HUES64 (cell line): ENCODE measurements at regions not wholly inside any gene's neighbourhood (a gene's known extent, or its start where the extent isn't known, plus 50 kb on each side); places are given as distances from the start of the nearest gene placed in this dataset.
"Not testable (repeated sequence)": the region's sequence is repeated elsewhere in the genome, so short reads cannot be mapped to it uniquely, and the experiment has no call there.

Experiments
- H3K27ac ChIP-seq: 2 replicates; pipeline ENCODE4 v1.7.0; 2013; ENCODE audit warnings: low read depth, low read length, inconsistent platforms
- H3K27me3 ChIP-seq: 2 replicates; pipeline ENCODE4 v1.6.1; 2013; ENCODE audit warnings: mild to moderate bottlenecking, low read length; ENCODE audit not compliant: insufficient read depth
- H3K36me3 ChIP-seq: 2 replicates; pipeline ENCODE4 v1.6.1; 2013; ENCODE audit warnings: mild to moderate bottlenecking, low read length; ENCODE audit not compliant: insufficient read depth
- H3K4me1 ChIP-seq: 2 replicates; pipeline ENCODE4 v1.6.1; 2013; ENCODE audit warnings: mild to moderate bottlenecking, low read length, moderate library complexity; ENCODE audit not compliant: insufficient read depth
- H3K4me3 ChIP-seq: 2 replicates; pipeline ENCODE4 v1.5.1; 2013; ENCODE audit warnings: mild to moderate bottlenecking, low read length, moderate library complexity
- H3K9ac ChIP-seq: 2 replicates; pipeline ENCODE4 v1.6.1; 2013; ENCODE audit warnings: mild to moderate bottlenecking, low read depth, low read length
- H3K9me3 ChIP-seq: 2 replicates; pipeline ENCODE4 v1.6.1; 2013; ENCODE audit warnings: low read depth, low read length; ENCODE audit not compliant: insufficient read depth
- WGBS: fragments of 150-250, 120-280 bp; methylation state at CpG from one replicate; pipeline ENCODE4 v1.1.7; 2013; ENCODE audit warnings: missing lambda C conversion rate; 5-methylcytosine and 5-hydroxymethylcytosine counted together

DNA sequence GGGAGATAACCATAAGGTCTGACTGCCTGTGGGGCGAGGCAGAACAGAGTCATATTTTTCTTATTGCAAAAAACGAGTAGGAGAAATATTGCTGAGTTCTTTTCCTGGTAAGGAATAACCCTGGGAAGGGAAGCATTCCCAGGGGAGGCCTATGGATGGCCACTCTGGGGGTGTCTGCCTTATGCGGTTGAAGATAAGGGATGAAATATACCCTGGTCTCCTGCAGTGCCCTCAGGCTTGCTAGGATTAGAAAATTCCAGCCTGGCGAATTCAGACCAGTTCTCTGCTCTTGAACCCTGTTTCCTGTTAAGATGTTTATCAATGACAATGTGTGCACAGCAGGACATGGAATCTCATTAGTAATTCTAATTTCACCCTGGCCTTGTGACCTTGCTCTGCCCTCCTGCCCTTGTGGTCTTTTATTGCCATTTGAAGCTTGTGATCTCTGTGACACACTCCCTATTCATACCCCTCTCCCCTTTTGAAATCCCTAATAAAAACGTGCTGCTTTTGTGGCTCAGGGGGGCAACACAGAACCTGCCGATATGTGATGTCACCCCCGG, 491.1 kb upstream of the EYS start:
- no peak overlapping the region for H3K9ac ChIP-seq
- no peaks in the 10 kb centered on the region for H3K36me3 ChIP-seq
- H3K27ac ChIP-seq, result no peak overlapping the region
- no peaks in the 10 kb centered on the region for H3K27me3 ChIP-seq
- H3K9me3 ChIP-seq, result peaks cover 32% of the 10 kb centered on the region
- no peaks in the 10 kb centered on the region for H3K4me1 ChIP-seq
- WGBS, result 81% methylated on average over 7 of the region's 7 CpGs
- H3K4me3 ChIP-seq, result no peak overlapping the region

DNA sequence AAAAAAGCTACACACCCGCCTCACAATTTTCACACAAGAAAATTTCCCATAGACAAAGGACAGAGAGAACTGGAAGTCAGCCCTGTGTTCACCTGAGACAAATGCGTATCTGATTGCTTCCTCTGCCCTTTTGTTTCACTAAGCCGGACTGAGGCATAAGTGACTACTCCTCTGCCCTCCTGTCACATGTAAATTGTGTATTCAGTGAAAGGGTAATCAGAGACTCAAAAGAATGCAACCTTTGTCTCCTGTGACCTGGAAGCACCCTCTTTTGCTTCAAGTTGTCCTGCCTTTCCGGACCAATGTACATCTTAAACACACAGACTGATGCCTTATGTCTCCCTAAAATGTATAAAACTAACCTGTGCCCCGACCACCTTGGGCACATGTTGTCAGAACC, 483.8 kb upstream of the EYS start:
- H3K4me3 ChIP-seq, result no peak overlapping the region
- H3K9ac ChIP-seq, result no peak overlapping the region
- no peaks in the 10 kb centered on the region for H3K36me3 ChIP-seq
- no peak overlapping the region for H3K27ac ChIP-seq
- peaks cover 22% of the 10 kb centered on the region for H3K9me3 ChIP-seq
- no peaks in the 10 kb centered on the region for H3K4me1 ChIP-seq
- 84% methylated on average over 5 of the region's 5 CpGs for WGBS
- no peaks in the 10 kb centered on the region for H3K27me3 ChIP-seq

DNA sequence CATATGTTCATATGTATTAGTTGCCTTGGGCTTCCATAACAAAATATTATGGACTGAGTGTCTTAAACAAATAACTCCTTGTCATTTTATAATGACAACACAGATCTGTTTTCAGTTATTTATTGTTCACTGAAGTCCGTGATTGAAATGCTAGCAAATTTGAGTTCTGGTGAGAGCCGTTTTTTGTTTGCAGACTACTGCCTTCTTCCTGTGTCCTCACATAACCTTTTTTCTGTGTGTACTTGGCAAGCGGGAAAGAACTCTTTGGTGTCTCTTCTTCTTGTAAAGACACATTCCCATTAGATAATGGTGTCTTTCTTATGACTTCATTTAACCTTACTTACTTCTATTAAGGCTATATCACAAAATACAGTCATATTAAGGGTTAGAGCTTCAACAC, 482.9 kb upstream of the EYS start:
- no peaks in the 10 kb centered on the region for H3K36me3 ChIP-seq
- H3K27ac ChIP-seq, result no peak overlapping the region
- H3K4me3 ChIP-seq, result no peak overlapping the region
- no peak overlapping the region for H3K9ac ChIP-seq
- H3K4me1 ChIP-seq, result no peaks in the 10 kb centered on the region
- 100% methylated on average over 2 of the region's 3 CpGs for WGBS
- no peaks in the 10 kb centered on the region for H3K27me3 ChIP-seq
- H3K9me3 ChIP-seq, result peaks cover 22% of the 10 kb centered on the region

- H3K36me3 ChIP-seq, result no peaks in the 10 kb centered on the region
- H3K4me3 ChIP-seq, result no peak overlapping the region
- H3K27ac ChIP-seq, result no peak overlapping the region
- 86% methylated on average over 2 of the region's 2 CpGs for WGBS
- peaks cover 19% of the 10 kb centered on the region for H3K9me3 ChIP-seq
- no peaks in the 10 kb centered on the region for H3K4me1 ChIP-seq
- H3K27me3 ChIP-seq, result no peaks in the 10 kb centered on the region
- H3K9ac ChIP-seq, result no peak overlapping the region
Observed at GRCh38 chr6:66186756-66187155, 479.7 kb upstream of the EYS start.

GRCh38 chr6:66184091-66184490, 477.1 kb upstream of the EYS start:
- Histone ChIP-seq H3K9ac (no peak overlapping the region), H3K9me3 (peaks cover 17% of the 10 kb centered on the region), H3K36me3 (no peaks in the 10 kb centered on the region), H3K4me3 (no peak overlapping the region), H3K4me1 (no peaks in the 10 kb centered on the region), H3K27ac (no peak overlapping the region), H3K27me3 (no peaks in the 10 kb centered on the region)
- WGBS, result 100% methylated on average over 1 of the region's 1 CpG

- Histone ChIP-seq H3K9me3 (peaks cover 20% of the 10 kb centered on the region), H3K9ac (no peak overlapping the region), H3K4me1 (no peaks in the 10 kb centered on the region), H3K4me3 (no peak overlapping the region), H3K27ac (no peak overlapping the region), H3K36me3 (no peaks in the 10 kb centered on the region), H3K27me3 (no peaks in the 10 kb centered on the region)
- 96% methylated on average over 1 of the region's 3 CpGs for WGBS
Observed at GRCh38 chr6:66179361-66179760, 472.3 kb upstream of the EYS start.

DNA sequence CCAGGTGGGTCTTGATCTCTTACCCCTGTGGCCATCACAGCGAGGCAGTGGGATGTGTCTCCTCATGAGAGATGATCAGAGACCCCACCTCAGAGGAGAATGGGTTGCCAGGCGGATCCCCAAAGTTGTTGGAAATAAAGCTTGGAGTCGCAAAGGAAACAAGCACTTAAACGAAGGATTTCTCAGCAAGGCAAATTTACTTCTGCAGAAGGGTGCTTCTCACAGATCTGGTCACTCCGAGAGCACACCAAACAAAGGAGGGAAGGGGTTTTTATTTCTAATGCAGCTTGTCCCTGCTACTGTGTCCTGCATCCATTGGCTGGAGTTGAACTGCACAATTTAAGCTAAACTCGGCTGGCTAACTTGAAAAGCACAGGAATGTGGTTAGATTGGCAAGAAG, 466.6 kb upstream of the EYS start:
- Histone ChIP-seq H3K36me3 (no peaks in the 10 kb centered on the region), H3K4me1 (no peaks in the 10 kb centered on the region), H3K9ac (no peak overlapping the region), H3K4me3 (no peak overlapping the region), H3K9me3 (peaks cover 44% of the 10 kb centered on the region), H3K27ac (no peak overlapping the region), H3K27me3 (no peaks in the 10 kb centered on the region)
- 89% methylated on average over 6 of the region's 6 CpGs for WGBS

DNA sequence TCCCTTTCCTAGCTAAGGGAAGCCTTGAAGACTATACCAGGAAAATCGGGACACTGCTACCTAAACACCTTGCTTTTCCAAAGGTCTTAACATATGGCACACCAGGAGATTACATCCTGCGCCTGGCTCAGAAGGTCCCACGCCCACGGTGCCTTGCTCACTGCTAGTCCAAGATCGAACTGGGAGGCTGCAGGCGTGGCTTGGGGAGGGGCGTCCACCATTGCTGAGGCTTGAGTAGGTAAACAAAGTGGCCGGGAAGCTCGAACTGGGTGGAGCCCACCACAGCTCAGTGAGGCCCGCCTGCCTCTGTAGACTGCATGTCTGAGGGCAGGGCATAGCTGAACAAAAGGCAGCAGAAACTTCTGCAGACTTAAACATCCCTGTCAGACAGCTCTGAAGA, 459.7 kb upstream of the EYS start:
- H3K4me3 ChIP-seq, H3K27me3 ChIP-seq, H3K4me1 ChIP-seq, H3K9ac ChIP-seq, H3K27ac ChIP-seq, H3K36me3 ChIP-seq: not testable (repeated sequence)
- peaks cover 22% of the 10 kb centered on the region for H3K9me3 ChIP-seq
- WGBS, result 95% methylated on average over 10 of the region's 10 CpGs

GRCh38 chr6:66161546-66162108, 454.6 kb upstream of the EYS start:
- H3K4me1 ChIP-seq, result no peaks in the 10 kb centered on the region
- H3K9me3 ChIP-seq, result peaks cover 46% of the 10 kb centered on the region
- H3K4me3 ChIP-seq, result no peak overlapping the region
- 86% methylated on average over 1 of the region's 1 CpG for WGBS
- H3K27ac ChIP-seq, result no peak overlapping the region
- no peaks in the 10 kb centered on the region for H3K27me3 ChIP-seq
- H3K9ac ChIP-seq, result no peak overlapping the region
- H3K36me3 ChIP-seq, result no peaks in the 10 kb centered on the region

GRCh38 chr6:66159937-66160336, 452.9 kb upstream of the EYS start:
- Histone ChIP-seq H3K4me1 (no peaks in the 10 kb centered on the region), H3K27me3 (no peaks in the 10 kb centered on the region), H3K36me3 (no peaks in the 10 kb centered on the region), H3K9me3 (peaks cover 38% of the 10 kb centered on the region), H3K27ac (no peak overlapping the region), H3K4me3 (no peak overlapping the region), H3K9ac (no peak overlapping the region)
- WGBS, result 94% methylated on average over 2 of the region's 2 CpGs

DNA sequence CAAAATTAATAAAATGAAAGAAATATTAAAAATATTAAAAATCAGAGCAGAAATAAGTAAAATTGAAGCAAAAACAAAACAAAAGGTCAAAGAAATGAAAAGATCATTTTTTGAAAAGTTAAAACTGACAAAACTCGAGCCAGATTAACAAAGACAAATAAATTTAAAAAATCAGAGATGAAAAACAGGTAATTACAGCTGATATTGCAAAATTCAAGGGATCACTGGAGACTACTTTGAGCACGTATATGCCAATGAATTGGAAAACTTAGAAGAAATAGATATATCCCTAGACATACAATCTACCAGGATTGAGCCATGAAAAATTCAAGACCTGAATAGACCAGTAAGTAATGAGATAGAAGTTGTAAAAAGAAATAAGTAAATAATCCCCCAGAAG, 446.2 kb upstream of the EYS start:
- no peaks in the 10 kb centered on the region for H3K9me3 ChIP-seq
- H3K9ac ChIP-seq, result no peak overlapping the region
- no peaks in the 10 kb centered on the region for H3K27me3 ChIP-seq
- H3K36me3 ChIP-seq, result no peaks in the 10 kb centered on the region
- H3K27ac ChIP-seq, result no peak overlapping the region
- no peak overlapping the region for H3K4me3 ChIP-seq
- WGBS, result 75% methylated on average over 2 of the region's 2 CpGs
- H3K4me1 ChIP-seq, result no peaks in the 10 kb centered on the region

GRCh38 chr6:66149132-66149531, 442.1 kb upstream of the EYS start:
- Histone ChIP-seq H3K27me3 (no peaks in the 10 kb centered on the region), H3K4me1 (no peaks in the 10 kb centered on the region), H3K9ac (no peak overlapping the region), H3K9me3 (no peaks in the 10 kb centered on the region), H3K36me3 (no peaks in the 10 kb centered on the region), H3K27ac (no peak overlapping the region), H3K4me3 (no peak overlapping the region)
